HG03045 (cell line): ENCODE measurements at regions not wholly inside any gene's neighbourhood (a gene's known extent, or its start where the extent isn't known, plus 50 kb on each side); places are given as distances from the start of the nearest gene placed in this dataset.
"Not testable (repeated sequence)": the region's sequence is repeated elsewhere in the genome, so short reads cannot be mapped to it uniquely, and the experiment has no call there.

Source experiments
- ATAC-seq: cut with Tn5 transposase; IDR thresholded peaks from one replicate; pipeline ENCODE4 v1.9.1; 2021; ENCODE audit warnings: mild to moderate bottlenecking, moderate library complexity; ENCODE audit not compliant: unreplicated experiment

GRCh38 chr7:13262929-13263530 is 575.6 kb downstream of the ARL4A start:
- no peak for ATAC-seq

GRCh38 chr7:13265271-13265670 is 577.8 kb downstream of the ARL4A start:
- no peak for ATAC-seq

- ATAC-seq = not testable (repeated sequence)
These were observed 586.8 kb downstream of the ARL4A start for GRCh38 chr7:13274205-13274604.

- ATAC-seq = no peak
These were observed 589.5 kb downstream of the ARL4A start for GRCh38 chr7:13276977-13277376.

- ATAC-seq = no peak
These were observed 590.6 kb downstream of the ARL4A start for GRCh38 chr7:13278020-13278419.

- ATAC-seq = no peak
These were observed 592.5 kb downstream of the ARL4A start for GRCh38 chr7:13279854-13280435.

- ATAC-seq = no peak
These were observed 595.0 kb downstream of the ARL4A start for GRCh38 chr7:13282377-13282980.

GRCh38 chr7:13286916-13287315 is 599.5 kb downstream of the ARL4A start:
- no peak for ATAC-seq

GRCh38 chr7:13288516-13288915 is 601.1 kb downstream of the ARL4A start:
- ATAC-seq = no peak

GRCh38 chr7:13290975-13291374 is 603.5 kb downstream of the ARL4A start:
- ATAC-seq = no peak

GRCh38 chr7:13293264-13294002 is 606.0 kb downstream of the ARL4A start:
- ATAC-seq = no peak

GRCh38 chr7:13307040-13307439 is 619.6 kb downstream of the ARL4A start:
- no peak for ATAC-seq

GRCh38 chr7:13308423-13308822 is 621.0 kb downstream of the ARL4A start:
- ATAC-seq = no peak

- ATAC-seq = no peak
These were observed 622.1 kb downstream of the ARL4A start for GRCh38 chr7:13309535-13309934.

GRCh38 chr7:13312307-13312706 is 624.9 kb downstream of the ARL4A start:
- ATAC-seq = no peak

GRCh38 chr7:13320333-13320732 is 632.9 kb downstream of the ARL4A start:
- no peak for ATAC-seq

GRCh38 chr7:13321316-13321715 is 633.9 kb downstream of the ARL4A start:
- ATAC-seq = no peak

GRCh38 chr7:13322126-13322525 is 634.7 kb downstream of the ARL4A start:
- no peak for ATAC-seq

GRCh38 chr7:13327669-13328068 is 640.2 kb downstream of the ARL4A start:
- ATAC-seq = no peak

GRCh38 chr7:13333371-13333770 is 645.9 kb downstream of the ARL4A start:
- no peak for ATAC-seq

GRCh38 chr7:13336227-13336626 is 648.8 kb downstream of the ARL4A start:
- no peak for ATAC-seq

- ATAC-seq = no peak
These were observed 636.8 kb downstream of the ETV1 start for GRCh38 chr7:13352677-13353076.
